Thyroid gland (tissue), 4 donors: ENCODE measurements at regions not wholly inside any gene's neighbourhood (a gene's known extent, or its start where the extent isn't known, plus 50 kb on each side); places are given as distances from the start of the nearest gene placed in this dataset.

Source experiments
- DNase-seq, 2 donors: peaks; one replicate each; pipeline ENCODE4 v3.0.0-alpha.2; 2019
- H3K27ac ChIP-seq, 3 donors: fragments of 200-600 bp; sonication (generic); 1 replicate in 2 of 3; 2 replicates in 1 of 3; pipeline ENCODE4 v1.5.1; 2016 to 2019; ENCODE audit warnings: mild to moderate bottlenecking in 1 of 3, moderate library complexity in 1 of 3
- H3K27me3 ChIP-seq: fragments of 200-600 bp; sonication (generic); one replicate; pipeline ENCODE4 v1.5.1; 2019
- H3K36me3 ChIP-seq, 2 donors: fragments of 200-600 bp; sonication (generic); one replicate each; pipeline ENCODE4 v1.5.1; 2016 to 2019
- H3K4me1 ChIP-seq, 2 donors: fragments of 200-600 bp; sonication (generic); one replicate each; pipeline ENCODE4 v1.5.1; 2017 to 2019
- H3K4me3 ChIP-seq, 3 donors: fragments of 200-600 bp; sonication (generic); replicated peaks in 1 of 3; 1 replicate in 2 of 3; 2 replicates in 1 of 3; pipeline ENCODE4 v1.5.1; 2016; ENCODE audit warnings: mild to moderate bottlenecking in 1 of 3
- H3K9me3 ChIP-seq: fragments of 200-600 bp; sonication (generic); one replicate; pipeline ENCODE4 v1.5.1; 2017
- CTCF ChIP-seq, 6 experiments: fragments of 200-600 bp in 3 of 6; fragments of 450-650 bp in 3 of 6; sonication (generic) in 3 of 6; IDR thresholded peaks; one replicate each; pipeline ENCODE4 v1.5.1; 2016 to 2019; ENCODE audit warnings: antibody characterized with exemption in 6 of 6, mild to moderate bottlenecking in 2 of 6, inconsistent platforms in 1 of 6, moderate library complexity in 1 of 6
- POLR2A ChIP-seq, 2 donors: fragments of 450-650 bp; IDR thresholded peaks; one replicate each; pipeline ENCODE4 v1.6.1; 2017; ENCODE audit warnings: antibody characterized with exemption in 2 of 2, mild to moderate bottlenecking in 2 of 2, moderate library complexity in 1 of 2
- WGBS, 2 donors: methylation state at CpG; one replicate each; pipeline ENCODE4 v1.1.5; 2017; 5-methylcytosine and 5-hydroxymethylcytosine counted together
- intact Hi-C: fragments of 100-400 bp; cut with DNase I; formaldehyde crosslinking; loops from one replicate; pipeline ENCODE4 v1.15.1; 2023

GRCh38 chr11:116396331-116396730 lies 376.5 kb downstream of the BUD13 start:
- H3K36me3 ChIP-seq, result no peaks in the 10 kb centered on the region
- H3K4me1 ChIP-seq, result no peaks in the 10 kb centered on the region
- no peak for DNase-seq
- 51 to 61% methylated on average over 2 of the region's 2 CpGs for WGBS, 2 donors
- intact Hi-C loops, result no loop called here
- H3K9me3 ChIP-seq, result no peaks in the 10 kb centered on the region
- H3K4me3 ChIP-seq, result no peak overlapping the region
- H3K27me3 ChIP-seq, result no peaks in the 10 kb centered on the region
- H3K27ac ChIP-seq, result no peak overlapping the region
- TF ChIP-seq POLR2A (IDR thresholded peaks at IDR 0.05) (no peak), CTCF (IDR thresholded peaks at IDR 0.05) (no peak)

GRCh38 chr11:116394022-116394421 lies 378.8 kb downstream of the BUD13 start:
- WGBS, 2 donors, result 74 to 76% methylated on average over 3 of the region's 3 CpGs
- H3K9me3 ChIP-seq, result no peaks in the 10 kb centered on the region
- no peak overlapping the region for H3K4me3 ChIP-seq
- TF ChIP-seq CTCF (IDR thresholded peaks at IDR 0.05) (no peak), POLR2A (IDR thresholded peaks at IDR 0.05) (no peak)
- H3K27ac ChIP-seq, result no peak overlapping the region
- H3K4me1 ChIP-seq, result no peaks in the 10 kb centered on the region
- no peaks in the 10 kb centered on the region for H3K36me3 ChIP-seq
- no peaks in the 10 kb centered on the region for H3K27me3 ChIP-seq
- DNase-seq, result no peak
- intact Hi-C loops, result no loop called here

GRCh38 chr11:116390963-116391362 lies 381.8 kb downstream of the BUD13 start:
- H3K27me3 ChIP-seq, result no peaks in the 10 kb centered on the region
- TF ChIP-seq POLR2A (IDR thresholded peaks at IDR 0.05), result no peak
- no peak for TF ChIP-seq CTCF (IDR thresholded peaks at IDR 0.05)
- 67 to 76% methylated on average over 3 of the region's 3 CpGs for WGBS, 2 donors
- no peaks in the 10 kb centered on the region for H3K4me1 ChIP-seq
- H3K36me3 ChIP-seq, result no peaks in the 10 kb centered on the region
- H3K9me3 ChIP-seq, result no peaks in the 10 kb centered on the region
- no peak overlapping the region for H3K27ac ChIP-seq
- intact Hi-C loops, result no loop called here
- no peak overlapping the region for H3K4me3 ChIP-seq
- no peak for DNase-seq

GRCh38 chr11:116388146-116388545 lies 384.6 kb downstream of the BUD13 start:
- Histone ChIP-seq H3K36me3 (no peaks in the 10 kb centered on the region), H3K4me3 (no peak overlapping the region), H3K4me1 (no peaks in the 10 kb centered on the region), H3K27ac (no peak overlapping the region), H3K27me3 (no peaks in the 10 kb centered on the region), H3K9me3 (no peaks in the 10 kb centered on the region)
- TF ChIP-seq CTCF (IDR thresholded peaks at IDR 0.05) (no peak), POLR2A (IDR thresholded peaks at IDR 0.05) (no peak)
- WGBS, 2 donors, result 85 to 89% methylated on average over 1 of the region's 1 CpG
- intact Hi-C loops, result no loop called here
- DNase-seq, result no peak

- Histone ChIP-seq H3K4me1 (no peaks in the 10 kb centered on the region), H3K27me3 (no peaks in the 10 kb centered on the region), H3K9me3 (no peaks in the 10 kb centered on the region), H3K4me3 (no peak overlapping the region), H3K27ac (no peak overlapping the region), H3K36me3 (no peaks in the 10 kb centered on the region)
- intact Hi-C loops, result no loop called here
- DNase-seq, result no peak
- TF ChIP-seq CTCF (IDR thresholded peaks at IDR 0.05), result no peak
- TF ChIP-seq POLR2A (IDR thresholded peaks at IDR 0.05), result no peak
- WGBS, 2 donors, result 28 to 35% methylated on average over 2 of the region's 2 CpGs
Observed at GRCh38 chr11:116387641-116388040, 385.1 kb downstream of the BUD13 start.
